Muscle of back (tissue), 3 donors: ENCODE measurements at regions not wholly inside any gene's neighbourhood (a gene's known extent, or its start where the extent isn't known, plus 50 kb on each side); places are given as distances from the start of the nearest gene placed in this dataset.

Source experiments
- DNase-seq, 3 donors: peaks; one replicate each; pipeline versions ENCODE4 v3.0.0 to v3.0.0-alpha.2; 2013

DNA sequence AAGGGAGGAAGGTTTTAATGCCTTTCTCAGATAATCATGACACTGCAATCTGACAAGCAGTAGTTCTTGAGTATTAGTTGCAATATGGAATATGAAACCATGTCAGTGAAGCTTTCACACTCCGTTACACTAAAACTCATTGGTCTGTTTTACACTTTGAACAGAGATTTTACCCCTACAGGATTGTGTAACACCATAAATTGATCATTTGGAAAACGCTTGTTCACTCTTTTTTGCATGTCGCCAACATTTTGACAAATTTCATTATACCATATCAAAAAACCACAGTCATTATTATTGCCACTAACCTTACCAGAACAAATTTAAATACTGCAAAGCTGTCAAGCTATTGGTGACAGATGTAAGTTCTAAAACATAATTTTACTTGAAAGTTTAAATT lies 404.8 kb upstream of the THBS1 start:
- no peak for DNase-seq

DNA sequence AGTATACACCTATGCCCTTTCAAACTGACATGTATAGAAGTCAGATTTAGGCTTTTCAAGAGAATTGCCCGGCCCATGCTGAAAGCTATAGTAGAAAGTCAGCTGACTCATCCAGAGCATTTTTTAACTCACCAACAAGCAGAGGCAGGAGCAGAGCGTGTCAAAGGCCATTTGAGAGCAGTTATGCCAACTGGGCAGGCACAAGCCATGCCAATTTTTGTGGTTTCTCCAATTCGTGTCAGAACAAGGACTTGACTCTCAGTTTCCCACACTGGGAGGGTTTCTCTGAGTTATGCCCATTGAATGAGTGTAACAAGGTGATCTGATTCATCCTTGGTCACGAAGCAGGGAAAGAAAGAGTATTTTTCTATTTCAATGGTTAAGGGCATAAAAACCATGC lies 403.3 kb upstream of the THBS1 start:
- DNase-seq: no peak

GRCh38 chr15:39180030-39180429 lies 400.8 kb upstream of the THBS1 start:
- DNase-seq: peak in 2 of 3 donors; percentile 44 to 77

DNA sequence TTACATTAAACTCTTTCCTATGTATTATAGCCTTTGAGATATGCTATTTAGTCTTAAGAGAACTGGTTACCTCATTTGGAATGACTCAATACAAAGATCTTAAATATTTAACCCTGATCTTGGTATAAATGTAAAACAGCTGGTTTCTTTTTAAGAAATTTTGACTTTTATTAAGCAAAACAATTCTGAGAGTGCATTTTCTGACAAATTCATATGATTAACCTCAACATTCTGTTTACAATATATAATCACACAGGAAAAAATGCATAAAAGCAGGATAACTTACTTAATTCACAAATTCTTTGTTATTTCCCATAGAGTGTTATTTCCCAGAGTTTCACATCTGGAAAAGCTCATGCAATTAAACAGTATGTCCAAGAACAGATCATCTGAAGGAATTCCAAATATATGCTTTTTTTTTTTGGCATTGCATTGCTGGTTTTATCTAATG lies 400.4 kb upstream of the THBS1 start:
- DNase-seq: peak in 2 of 3 donors; percentile 75 to 84

- peak in 2 of 3 donors; percentile 52 to 89 for DNase-seq
These were observed 399.7 kb upstream of the THBS1 start for GRCh38 chr15:39181056-39181747.

DNA sequence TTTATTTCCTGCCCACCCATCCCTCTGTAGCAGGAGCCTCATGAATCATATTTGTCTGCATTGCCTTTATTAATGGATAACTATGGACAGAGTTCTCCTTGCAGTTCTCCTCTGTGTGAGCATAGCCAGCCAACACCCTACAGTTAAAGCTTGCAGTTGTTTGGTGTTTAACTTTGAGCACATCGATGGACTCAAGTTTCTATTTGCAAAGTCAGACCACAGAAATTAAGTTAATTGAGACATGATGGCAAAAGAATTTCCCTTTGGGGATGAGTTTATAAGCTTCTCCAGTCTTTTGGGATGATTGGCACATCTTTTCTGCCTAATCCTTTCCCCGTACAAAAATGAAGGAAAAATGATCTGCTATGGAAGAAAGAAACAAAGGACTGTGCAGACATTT lies 398.9 kb upstream of the THBS1 start:
- DNase-seq: peak in 1 of 3 donors; percentile 58

DNA sequence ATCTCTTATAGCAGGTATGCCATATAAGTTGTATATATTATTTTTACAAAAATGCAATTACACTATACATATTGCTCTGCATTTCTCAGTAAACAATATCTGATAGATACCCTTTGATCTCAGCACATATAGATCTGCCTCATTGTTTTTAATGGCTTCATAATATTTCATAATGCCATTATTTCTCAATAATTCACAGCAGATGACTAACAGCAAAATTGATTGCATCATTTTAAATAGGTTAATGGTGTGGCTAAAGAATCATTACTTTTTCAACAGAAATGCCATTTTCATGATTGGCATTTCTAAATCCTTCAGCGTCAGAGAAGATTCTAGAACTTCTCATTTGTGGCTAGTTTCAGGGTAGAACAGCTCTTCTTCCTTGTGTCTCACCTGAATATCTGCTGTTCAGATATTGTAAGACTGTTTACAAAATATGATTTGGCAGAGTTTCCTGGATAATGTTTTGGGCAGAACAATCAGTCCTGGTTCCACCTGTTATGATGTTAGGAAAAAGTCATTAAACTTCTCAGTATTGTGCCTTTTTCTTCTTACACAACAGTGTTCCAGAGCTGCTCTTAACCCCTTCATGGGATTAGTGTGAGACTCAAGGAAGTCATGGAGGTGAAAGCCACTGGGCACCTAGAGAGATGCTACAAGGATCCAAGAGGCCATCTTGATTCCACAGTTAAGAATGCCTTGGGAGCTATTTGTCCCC lies 397.6 kb upstream of the THBS1 start:
- no peak for DNase-seq

GRCh38 chr15:39184701-39185390 lies 396.0 kb upstream of the THBS1 start:
- DNase-seq: no peak

- no peak for DNase-seq
These were observed 392.6 kb upstream of the THBS1 start for GRCh38 chr15:39188314-39188713.

GRCh38 chr15:39188930-39189329 lies 391.9 kb upstream of the THBS1 start:
- DNase-seq: peak in 1 of 3 donors; percentile 90

- peak in 1 of 3 donors; percentile 61 for DNase-seq
These were observed 389.0 kb upstream of the THBS1 start for GRCh38 chr15:39191871-39192291.

GRCh38 chr15:39192351-39192750 lies 388.5 kb upstream of the THBS1 start:
- peak in 1 of 3 donors; percentile 75 for DNase-seq

GRCh38 chr15:39192979-39193560 lies 387.8 kb upstream of the THBS1 start:
- DNase-seq: no peak

GRCh38 chr15:39193611-39194010 lies 387.3 kb upstream of the THBS1 start:
- DNase-seq: no peak

GRCh38 chr15:39194106-39194830 lies 386.6 kb upstream of the THBS1 start:
- DNase-seq: peak in 1 of 3 donors; percentile 55

DNA sequence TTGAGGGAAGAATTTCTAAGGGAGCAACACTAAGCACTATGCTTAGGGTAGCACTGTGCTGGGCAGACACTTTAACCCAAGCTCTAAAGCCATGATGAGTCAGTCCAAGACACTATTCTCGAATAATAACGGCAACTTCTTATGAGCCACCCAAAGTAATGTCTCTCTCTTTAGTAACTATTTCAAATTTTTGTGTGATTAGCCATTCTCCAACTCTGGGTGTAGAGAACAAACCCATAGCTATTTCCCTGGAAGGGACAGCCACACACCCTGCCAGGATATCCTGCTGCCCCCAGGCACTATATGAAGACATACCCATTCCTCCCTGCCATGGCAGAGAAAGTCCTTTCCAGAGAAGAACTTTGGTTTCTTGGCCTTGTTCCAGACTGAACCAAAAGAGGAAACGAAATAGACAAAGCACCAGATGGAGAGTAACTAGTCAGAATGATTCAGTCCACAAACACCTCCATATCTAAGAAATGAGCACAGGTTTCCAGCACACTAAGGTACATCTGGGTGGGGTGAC lies 384.9 kb upstream of the THBS1 start:
- peak in 1 of 3 donors; percentile 82 for DNase-seq

DNA sequence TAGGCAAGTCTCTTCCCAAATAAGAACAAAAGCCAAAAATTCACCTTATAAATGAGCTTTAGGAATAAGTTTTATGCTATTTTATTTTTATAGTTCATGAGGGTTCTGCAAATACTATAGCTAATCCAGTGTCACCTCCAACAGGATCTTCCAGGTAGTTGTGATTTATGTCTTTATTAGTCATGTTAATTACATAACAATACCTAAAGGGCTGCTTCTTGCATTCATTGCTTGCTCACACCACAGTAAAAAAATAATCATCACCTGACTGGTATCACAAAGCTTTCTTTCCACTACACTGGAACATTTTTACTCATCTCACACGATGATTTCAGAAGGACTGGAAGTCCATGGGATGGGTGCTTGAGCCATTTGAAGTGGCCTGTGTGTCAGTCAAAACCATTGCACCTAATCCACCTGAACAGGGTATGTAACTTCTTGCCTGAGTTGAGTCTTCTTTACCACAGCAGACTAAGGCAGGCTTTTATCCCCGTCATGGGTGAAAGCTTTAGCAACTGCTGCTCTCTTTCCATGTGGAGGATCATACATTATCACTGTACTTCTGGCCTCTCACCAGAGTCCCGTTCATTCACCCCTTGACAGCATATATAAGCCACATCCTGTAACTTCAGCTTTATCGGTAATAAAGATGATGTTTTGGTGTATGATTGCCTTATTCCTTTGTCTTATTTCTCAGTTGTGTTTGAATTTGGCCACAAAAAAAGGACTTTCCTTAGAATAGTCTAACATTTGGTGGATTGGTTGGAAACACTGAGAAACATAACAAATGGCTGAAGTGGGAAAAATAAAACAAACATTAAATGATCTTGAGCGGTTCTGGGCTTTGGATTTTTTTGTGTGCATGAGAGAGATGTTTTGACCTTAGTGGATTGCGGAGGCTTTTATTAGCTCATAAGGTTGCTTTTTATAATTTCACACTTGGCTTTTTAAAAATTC lies 382.6 kb upstream of the THBS1 start:
- DNase-seq: peak in 1 of 3 donors; percentile 64

GRCh38 chr15:39199076-39199475 lies 381.8 kb upstream of the THBS1 start:
- peak in 1 of 3 donors; percentile 69 for DNase-seq

DNA sequence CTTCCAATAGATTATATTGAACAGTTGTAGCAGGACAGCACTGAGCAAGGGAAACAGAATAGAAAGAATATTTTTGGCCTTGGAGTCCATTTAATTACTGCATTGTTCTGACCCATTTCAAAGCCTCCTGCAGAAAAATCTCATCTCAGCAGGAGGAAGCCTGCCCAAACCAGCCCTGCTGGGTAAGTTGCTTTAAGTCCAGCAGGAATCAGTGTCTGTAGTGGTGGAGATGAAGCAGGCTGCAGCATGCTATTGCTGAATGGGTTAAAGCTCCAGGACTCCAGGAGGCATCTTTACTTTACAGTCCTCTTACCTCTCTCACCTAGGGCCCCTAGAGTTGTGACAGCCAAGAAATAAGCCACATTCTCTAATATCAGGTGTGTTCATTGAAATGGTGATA lies 380.3 kb upstream of the THBS1 start:
- DNase-seq: no peak

- DNase-seq: no peak
These were observed 378.2 kb upstream of the THBS1 start for GRCh38 chr15:39202641-39203040.
